ENCODE measurements at regions not wholly inside any gene's neighbourhood (a gene's known extent, or its start where the extent isn't known, plus 50 kb on each side); places are given as distances from the start of the nearest gene placed in this dataset.

DNA sequence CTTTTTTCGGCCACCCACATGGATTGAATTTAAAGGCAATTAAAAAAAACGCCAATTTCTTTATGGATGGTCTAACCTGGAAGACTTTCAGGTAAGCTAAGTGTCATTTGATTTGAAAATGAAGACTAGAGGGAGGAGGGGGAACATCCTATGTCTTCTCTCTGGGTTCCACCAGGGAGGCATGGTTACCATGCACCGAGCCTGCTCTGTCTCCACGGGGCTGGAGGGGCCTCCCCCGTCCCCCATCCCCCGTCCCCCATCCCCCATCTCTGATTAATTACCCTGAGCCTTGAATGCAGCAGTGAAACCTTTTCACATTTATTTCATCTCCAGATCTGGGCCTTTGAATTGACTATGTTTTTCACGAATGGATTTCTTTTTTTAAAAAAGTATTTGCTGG lies 135.1 kb downstream of the TLR5 start (continued):
- TF ChIP-seq, protein P1, sequence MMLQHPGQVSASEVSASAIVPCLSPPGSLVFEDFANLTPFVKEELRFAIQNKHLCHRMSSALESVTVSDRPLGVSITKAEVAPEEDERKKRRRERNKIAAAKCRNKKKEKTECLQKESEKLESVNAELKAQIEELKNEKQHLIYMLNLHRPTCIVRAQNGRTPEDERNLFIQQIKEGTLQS (IDR thresholded peaks at IDR 0.05; ENCODE audit: insufficient read depth, low read depth, low read length), result no peak
- no peak for TF ChIP-seq CHD7 (IDR thresholded peaks at IDR 0.05; ENCODE audit: insufficient replicate concordance, low read length)
- TF ChIP-seq ASH2L (IDR thresholded peaks at IDR 0.05; ENCODE audit: low read length), result no peak
- no peak for TF ChIP-seq CEBPB (IDR thresholded peaks at IDR 0.05; ENCODE audit: low read depth, low read length)
